DLD1 (cell line): ENCODE measurements at regions not wholly inside any gene's neighbourhood (a gene's known extent, or its start where the extent isn't known, plus 50 kb on each side); places are given as distances from the start of the nearest gene placed in this dataset.

Experiments
- in situ Hi-C: cut with HindIII; loops from 2 replicates; pipeline ENCODE4 v1.10.0; 2017; ENCODE audit warnings: low sequenced_read_pairs

DNA sequence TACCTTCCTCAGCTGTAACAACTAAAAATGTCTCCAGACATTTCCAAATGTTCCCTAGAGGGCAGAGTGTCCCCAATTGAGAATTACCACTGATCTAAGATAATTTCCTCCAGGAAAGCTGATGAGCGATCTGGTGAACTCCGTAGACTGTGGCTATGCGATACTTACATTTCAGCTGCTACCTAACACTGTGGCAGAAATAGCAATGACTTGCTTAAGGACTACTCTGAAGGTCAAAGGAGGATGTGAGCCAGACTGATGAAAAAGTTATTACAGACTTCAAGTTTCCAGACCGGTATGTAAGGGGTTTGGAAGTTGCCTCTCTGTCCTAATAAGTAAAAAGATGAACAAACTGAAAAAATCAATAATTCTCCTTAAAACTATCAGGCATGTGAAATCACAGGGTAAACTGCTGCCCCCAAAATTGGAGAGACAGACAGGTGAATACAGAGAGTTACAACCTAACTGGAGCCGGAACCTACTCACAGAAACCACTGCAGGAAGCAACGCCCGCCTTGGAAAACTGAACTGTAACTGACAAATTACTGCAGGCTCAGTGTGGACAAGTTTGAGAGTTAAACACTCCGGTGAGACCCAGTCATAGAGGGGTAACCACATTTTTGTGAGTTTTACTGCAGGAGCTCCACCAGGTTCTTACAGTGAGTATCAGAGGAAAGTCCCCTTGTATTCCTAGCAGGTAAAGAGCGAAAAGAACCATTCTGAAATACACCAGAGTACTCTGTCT lies 60.0 kb upstream of the PARP11 start:
- in situ Hi-C loops = no loop called here

DNA sequence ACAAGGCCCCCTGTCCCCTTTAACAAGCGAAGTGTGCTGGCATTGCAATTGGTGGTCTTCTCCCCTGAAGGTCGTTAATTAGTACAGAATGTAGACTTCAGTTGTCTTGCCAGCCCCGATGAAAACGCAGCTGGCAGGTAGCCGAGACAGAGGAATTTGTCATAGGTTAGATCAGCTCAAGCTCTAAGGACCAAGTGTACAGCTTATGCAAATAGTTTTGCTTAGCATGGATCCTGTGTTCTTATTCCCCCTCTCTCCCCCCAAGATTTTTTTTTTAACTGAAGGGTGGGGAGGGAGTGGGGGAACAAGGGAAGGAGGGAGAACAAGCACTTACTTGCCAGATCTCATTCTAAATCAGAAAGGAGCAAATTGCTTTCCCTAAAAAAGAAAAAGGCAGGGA lies 58.6 kb upstream of the PARP11 start:
- in situ Hi-C loops = no loop called here

DNA sequence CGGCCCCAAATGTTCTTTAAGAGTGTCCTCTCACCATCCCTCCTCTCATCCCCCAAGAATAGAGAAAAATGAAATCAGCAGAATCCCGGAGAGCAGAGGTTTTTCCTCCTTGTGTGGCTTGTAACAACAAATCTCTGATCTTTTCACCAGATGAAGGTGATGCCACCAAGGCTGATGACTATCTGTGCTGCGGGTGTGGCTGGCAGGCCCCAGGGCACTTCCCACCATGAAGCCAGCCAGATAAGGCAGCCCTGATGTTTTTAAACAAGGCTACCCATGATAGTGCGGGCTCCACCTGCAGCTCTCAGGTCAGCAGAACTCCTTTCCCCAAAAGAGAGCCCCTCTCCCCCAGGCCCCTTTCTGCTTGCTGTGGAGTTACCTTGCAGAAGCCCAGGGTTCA lies 58.0 kb upstream of the PARP11 start:
- in situ Hi-C loops = no loop called here

GRCh38 chr12:3929875-3930615 lies 56.8 kb upstream of the PARP11 start:
- in situ Hi-C loops = no loop called here

- in situ Hi-C loops = no loop called here
Measured at GRCh38 chr12:3928538-3929184, 55.5 kb upstream of the PARP11 start.

GRCh38 chr12:3925621-3926020 lies 52.4 kb upstream of the PARP11 start:
- in situ Hi-C loops = no loop called here

- in situ Hi-C loops = no loop called here
Measured at GRCh38 chr12:3924761-3925160, 51.6 kb upstream of the PARP11 start.

GRCh38 chr12:3923021-3923420 lies 49.8 kb upstream of the PARP11 start:
- in situ Hi-C loops = no loop called here
